GM21515 (cell line): ENCODE measurements at regions not wholly inside any gene's neighbourhood (a gene's known extent, or its start where the extent isn't known, plus 50 kb on each side); places are given as distances from the start of the nearest gene placed in this dataset.
"Not testable (repeated sequence)": the region's sequence is repeated elsewhere in the genome, so short reads cannot be mapped to it uniquely, and the experiment has no call there.

Source experiments
- ATAC-seq: cut with Tn5 transposase; IDR thresholded peaks from one replicate; pipeline ENCODE4 v1.9.1; 2021; ENCODE audit not compliant: unreplicated experiment

- no peak for ATAC-seq
Observed at GRCh38 chr1:60823151-60823550, 259.2 kb upstream of the NFIA start.

DNA sequence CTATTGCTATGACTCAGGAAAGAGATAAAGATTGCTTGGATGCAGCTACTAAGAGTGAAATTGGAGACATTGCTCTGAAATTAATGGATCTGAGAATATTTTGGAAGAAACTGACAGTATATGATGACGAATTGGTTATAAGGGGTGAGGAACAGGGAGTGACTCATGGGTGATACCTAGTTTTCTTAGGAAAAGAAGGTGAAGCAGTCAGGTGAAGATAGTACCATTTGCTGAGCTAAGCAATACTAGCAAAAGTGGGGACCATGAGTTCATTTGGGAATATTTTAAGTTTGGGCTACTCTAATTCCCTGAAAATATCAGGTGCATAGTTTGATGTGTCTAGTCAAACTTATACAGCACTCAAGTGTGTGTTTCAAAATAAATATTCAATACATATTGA lies 260.1 kb upstream of the NFIA start:
- no peak for ATAC-seq

DNA sequence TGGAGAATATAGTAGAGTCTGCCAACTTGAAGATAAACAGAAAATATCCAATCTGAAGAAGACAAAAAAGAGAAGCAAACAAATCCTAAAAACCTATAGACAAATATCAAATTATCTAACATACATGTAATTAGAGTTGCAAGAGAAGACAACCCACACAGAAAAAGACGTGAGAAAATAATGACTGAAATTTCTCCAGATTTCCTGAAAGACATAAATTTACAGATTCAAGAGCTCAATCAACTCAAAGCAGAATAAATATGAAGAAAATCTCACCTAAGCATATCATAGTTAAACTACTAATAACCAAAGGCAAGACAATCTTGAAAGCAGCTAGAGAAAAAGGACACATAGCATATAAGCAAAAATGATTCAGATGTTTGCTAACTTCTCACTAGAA lies 261.2 kb upstream of the NFIA start:
- no peak for ATAC-seq

DNA sequence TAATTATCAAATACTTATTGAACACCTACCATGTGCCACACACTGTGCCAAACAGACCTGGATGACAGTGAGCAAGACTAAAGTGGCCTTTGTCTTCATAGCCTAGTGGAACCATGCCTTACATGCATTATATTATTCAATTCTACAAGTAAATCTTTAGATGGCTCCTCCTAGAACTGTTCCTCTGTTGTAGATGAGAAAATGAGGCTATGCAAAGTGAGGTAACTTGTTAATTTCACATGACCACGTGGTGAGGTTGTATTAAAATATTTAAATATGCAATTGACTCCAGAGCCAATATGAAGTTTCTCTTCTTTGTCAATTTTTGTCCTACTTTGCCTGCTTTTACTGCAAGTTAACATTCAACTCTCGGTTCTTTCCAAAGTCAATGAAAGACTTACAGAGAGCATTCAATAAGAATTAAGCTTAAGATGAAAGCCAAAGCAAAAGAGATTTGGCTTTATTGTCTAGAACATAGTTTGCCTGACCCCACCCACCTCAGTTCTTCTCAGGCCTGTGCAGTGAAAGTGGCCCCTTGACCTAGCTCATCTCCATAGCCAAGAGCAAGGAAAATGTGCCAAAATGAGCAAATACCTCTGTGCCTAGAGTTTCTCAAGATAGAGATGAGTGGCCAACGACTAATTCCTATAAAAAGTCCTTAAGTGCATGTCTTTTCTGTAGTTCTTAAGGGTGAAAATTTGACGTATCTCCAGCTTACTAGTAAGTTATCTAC lies 263.2 kb upstream of the NFIA start:
- ATAC-seq = no peak

DNA sequence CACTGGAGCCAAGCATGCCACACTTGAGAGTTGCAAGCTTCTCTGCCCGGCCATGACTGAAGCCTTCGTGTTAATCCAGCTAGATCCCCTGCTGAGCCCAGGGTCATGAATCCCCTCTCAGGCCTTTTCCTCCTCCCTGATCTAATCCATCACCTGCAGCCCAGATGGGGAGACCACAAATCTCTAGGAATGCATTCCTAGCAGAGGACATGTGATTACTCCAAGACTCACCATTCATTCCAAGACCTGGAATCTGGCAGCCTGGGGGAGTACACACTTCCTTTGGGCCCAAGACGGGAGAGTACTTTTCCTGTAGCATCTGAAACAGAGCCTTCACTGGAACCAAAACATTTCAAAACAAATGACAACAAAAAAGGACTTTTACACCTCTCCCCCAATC lies 269.3 kb upstream of the NFIA start:
- ATAC-seq = no peak

DNA sequence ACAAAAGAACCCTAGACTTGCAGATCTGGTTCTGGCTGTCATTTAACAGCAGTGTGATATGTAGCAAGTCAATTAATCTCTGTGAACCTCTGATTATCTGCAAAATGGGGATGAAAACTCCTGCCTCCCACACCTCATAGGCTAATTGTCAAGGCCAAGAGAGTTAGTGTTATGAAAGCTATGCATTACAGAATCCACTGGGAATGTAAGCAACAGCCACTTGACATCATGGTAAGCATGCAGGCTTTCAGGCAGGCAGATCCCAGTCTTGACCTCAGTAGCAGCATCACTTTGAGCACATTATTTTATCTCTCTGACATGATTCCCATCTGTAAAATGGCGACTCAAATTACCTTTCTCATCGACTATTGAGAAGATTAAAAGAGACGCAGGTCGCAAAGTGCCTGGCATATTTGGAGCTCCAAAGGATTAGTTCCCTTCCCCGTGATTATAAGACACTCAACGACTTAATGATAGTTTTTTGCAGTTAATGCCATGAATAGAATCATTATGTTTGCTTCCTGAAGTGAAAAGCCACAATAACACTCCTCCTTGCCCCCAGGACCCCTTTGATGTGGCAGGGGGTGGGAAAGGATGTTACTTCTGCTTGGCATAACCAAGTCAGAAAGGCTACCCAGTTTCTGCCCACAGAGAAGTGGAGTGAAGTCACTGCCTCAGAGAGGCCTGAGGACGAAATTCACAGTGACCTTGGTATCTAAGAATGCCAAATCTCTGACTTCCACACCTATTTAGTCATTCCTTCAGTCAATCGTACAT lies 273.0 kb upstream of the NFIA start:
- ATAC-seq = no peak

- no peak for ATAC-seq
Observed at GRCh38 chr1:60808676-60809075, 273.7 kb upstream of the NFIA start.

GRCh38 chr1:60802884-60803283 lies 279.5 kb upstream of the NFIA start:
- no peak for ATAC-seq

DNA sequence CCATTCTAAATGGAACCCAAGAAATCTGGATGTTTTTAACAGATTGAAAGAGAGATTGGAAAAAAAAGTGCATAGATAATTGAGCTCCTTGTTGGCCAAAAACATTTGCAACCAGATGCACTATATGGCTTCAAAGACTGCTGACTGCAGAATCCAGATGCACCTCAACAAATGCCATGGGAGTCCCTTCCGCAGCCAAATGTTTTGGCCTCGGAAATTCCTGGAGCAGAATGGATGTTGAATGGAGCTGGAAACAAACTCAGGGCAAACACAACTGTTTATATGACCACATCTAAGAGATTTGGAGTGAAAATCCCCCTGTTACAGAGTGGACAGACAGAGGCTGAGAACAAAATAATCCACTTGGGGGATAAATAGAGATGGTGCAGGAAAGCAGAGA lies 285.0 kb upstream of the NFIA start:
- ATAC-seq = no peak

DNA sequence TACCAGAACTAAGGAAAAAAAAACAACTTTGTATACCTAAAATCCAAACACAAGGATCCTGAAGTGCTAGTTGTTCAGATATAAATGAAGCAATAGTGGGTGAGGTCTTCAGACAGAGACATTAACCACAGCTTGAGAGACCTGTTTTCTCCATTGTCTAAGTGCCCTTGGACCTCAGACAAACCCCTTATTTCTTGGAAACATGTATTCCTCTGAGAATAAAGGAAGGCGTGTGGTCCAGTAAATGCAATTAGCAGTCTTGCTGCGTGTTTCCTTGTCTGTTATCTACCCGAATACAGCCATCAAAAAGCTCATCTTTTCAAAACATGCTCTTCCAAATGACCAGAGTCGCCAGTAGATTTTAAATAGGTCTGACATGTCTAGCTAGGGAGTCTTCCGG lies 291.1 kb upstream of the NFIA start:
- no peak for ATAC-seq

- not testable (repeated sequence) for ATAC-seq
Observed at GRCh38 chr1:60773099-60773498, 309.3 kb upstream of the NFIA start.

- ATAC-seq = no peak
Observed at GRCh38 chr1:60769082-60769481, 313.3 kb upstream of the NFIA start.

DNA sequence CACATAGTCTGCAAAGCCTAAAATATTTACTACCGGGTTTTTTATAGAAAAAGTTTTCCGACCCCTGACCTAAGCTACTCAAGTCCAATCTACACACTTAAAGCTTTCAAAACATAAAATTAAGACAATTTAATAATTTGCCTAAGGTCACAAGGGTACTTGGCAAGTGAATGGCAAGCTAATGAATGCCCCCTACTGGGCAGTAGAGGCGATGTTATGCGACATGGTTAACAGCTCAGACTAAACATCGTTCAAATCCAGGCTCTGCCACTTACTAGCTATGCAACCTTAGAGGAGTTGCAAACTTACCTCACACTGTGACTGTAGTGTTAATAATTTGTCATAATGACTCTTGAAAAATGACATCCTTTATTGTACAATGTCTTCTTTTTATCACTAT lies 317.2 kb upstream of the NFIA start:
- no peak for ATAC-seq

DNA sequence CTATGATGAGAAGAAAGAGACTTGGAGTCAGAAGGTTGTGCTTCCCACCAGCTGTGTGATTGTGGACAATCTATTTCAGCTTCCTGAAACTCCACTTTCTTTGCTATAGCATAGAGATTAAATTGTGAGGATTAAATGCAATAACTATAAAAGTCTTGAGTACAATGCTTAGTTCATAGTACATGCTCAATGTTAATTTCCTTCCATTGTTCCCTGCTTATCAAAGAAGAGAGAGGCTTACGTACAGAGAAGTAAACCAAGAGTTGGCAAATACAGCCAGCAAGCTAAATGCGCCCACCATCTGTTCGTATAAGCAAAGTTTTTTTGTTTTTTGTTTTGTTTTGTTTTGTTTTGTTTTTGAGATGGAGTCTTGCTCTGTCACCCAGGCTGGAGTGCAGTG lies 317.9 kb upstream of the NFIA start:
- no peak for ATAC-seq

- ATAC-seq = no peak
Observed at GRCh38 chr1:60763741-60764140, 318.6 kb upstream of the NFIA start.

GRCh38 chr1:60762911-60763310 lies 319.4 kb upstream of the NFIA start:
- ATAC-seq = no peak

GRCh38 chr1:60762176-60762575 lies 320.2 kb upstream of the NFIA start:
- no peak for ATAC-seq

GRCh38 chr1:60759291-60759690 lies 323.1 kb upstream of the NFIA start:
- no peak for ATAC-seq

DNA sequence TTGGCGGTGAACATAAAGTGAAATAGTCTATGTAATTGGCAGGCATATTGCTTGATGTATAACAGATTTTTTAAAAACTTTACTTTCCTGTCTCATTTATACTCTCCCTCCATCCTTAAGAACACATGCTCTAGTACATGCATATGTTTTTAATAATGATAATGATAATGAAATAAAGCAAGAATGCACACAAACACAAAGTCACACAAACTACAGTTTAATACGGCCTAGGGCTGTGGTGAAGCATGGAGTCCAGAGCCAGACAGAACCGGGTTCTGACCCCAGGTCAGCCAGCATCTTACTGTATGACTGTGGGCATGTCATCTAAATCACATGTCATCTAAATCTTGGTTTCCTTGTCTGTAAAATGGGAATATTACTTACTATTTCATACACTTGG lies 324.9 kb upstream of the NFIA start:
- no peak for ATAC-seq

- no peak for ATAC-seq
Observed at GRCh38 chr1:60753036-60753900, 329.1 kb upstream of the NFIA start.

DNA sequence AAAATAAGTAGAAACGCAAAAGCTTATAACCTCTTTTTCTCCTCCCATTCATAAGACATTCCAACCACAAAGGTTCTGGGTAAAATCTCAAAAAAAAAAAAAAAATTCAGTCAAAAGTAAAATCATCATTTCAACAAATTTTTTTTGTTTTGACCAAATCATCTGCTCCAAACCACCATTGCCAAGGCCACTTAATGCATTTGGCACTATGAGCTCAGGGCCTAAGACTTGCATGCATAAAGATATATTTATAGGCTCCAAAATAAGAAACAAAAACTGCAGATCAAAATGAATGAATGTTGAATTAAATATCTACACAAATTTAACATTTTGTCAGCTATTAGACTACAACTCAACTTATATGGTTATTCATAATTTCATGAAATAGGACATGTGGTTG lies 331.1 kb upstream of the NFIA start:
- no peak for ATAC-seq

DNA sequence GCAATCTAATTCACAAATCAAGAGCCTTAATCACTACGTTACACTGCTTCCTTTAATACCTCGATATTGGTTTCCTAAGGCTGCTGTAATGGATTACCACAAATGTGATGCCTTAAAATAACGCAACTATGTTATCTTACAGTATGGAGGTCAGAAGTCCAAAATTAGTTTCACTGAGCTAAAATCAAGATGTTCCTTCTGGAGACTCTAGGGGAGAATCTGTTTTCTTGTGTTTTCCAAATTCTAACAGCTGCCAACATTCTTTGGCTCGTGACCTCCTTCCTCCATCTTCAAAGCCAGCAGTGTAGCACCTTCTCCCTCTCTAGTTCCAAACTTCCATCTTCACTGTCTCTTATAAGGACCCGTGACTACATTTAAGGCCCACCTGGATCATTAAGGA lies 335.0 kb upstream of the NFIA start:
- ATAC-seq = no peak
